Fibroblast of skin of left quadriceps (primary cell): ENCODE measurements at regions not wholly inside any gene's neighbourhood (a gene's known extent, or its start where the extent isn't known, plus 50 kb on each side); places are given as distances from the start of the nearest gene placed in this dataset.

ENCODE experiments used
- DNase-seq, 2 experiments: peaks; one replicate each; pipeline ENCODE4 v3.0.0-alpha.2; 2013; ENCODE audit warnings: low read depth in 2 of 2

- no peak for DNase-seq
These were observed 197.9 kb downstream of the OTOR start for GRCh38 chr20:16946097-16946496.

DNA sequence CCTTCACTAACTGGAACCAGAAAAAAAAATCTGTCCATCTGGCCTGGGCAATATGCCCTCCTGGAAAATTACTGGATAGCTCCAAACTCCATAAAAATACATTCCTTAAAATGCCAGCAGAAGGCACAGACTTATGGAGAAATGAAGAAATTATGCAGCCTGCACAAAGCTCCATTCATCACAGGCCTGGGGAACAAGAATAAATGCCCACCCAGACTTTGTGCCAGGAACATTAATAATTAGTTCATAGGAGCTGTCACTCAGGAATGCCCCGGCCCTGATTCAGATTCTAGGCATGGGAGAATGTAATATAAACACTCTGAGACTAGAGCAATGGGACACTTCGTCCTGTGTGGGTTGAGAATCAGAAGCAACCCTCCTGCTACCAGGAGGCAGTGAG lies 199.3 kb downstream of the OTOR start:
- DNase-seq = no peak

DNA sequence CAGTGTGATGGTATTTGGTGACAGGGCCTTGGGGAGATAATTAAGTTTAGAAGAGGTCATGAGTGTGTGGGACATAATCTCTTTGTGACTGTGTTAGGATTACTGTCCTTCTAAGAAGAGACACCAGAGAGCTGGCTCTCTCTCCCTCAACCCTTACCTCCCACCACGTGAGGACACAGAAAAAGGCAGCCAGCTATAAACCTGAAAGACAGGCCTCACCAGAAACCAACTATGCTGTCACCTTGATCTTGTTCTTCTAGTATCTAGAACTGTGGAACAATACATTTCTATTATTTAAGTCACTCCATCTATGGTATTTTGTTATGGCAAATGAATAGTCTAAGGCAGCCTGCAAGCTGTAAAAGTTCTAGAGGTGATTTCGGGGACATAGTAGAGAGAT lies 203.7 kb downstream of the OTOR start:
- no peak for DNase-seq

- DNase-seq = no peak
These were observed 204.8 kb downstream of the OTOR start for GRCh38 chr20:16952965-16953364.

DNA sequence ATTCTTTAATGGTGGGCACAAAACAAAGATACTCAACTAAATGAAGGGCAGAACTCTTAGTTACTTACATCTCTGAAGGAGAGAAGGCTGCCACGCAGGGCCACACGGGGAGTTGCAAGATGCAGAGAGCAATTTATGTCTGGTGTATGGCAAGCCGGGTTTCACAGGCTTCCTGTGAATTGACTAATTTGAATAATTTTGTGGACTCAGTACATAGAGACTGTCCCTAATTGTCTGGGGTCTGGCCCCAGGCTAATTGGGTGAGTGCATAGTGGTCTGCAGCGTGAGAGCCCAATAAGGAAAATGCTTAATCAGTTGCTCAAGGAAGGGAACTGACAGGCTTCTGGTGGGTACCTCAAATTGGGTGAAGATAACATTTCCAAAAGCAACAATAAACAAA lies 205.7 kb downstream of the OTOR start:
- DNase-seq = no peak

DNA sequence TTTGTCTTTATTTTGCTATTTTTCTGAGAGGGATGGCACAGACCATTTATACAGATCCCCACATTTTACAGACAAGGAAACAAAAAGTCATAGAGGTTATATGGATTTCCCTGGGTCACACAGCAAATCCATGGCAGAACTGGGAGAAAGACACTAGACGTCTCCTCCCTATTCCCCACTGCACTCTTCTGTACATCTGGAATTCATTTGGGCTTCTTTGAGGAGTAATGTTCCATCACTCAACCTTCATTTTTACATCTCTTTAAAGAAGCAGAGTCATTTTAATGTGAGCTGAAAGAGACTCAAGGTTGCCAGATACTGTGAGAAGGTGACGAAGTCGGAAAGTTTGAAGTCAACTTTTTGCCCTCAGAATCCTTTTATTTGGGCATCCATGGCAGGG lies 207.3 kb downstream of the OTOR start:
- DNase-seq = peak; percentile 8 to 13

DNA sequence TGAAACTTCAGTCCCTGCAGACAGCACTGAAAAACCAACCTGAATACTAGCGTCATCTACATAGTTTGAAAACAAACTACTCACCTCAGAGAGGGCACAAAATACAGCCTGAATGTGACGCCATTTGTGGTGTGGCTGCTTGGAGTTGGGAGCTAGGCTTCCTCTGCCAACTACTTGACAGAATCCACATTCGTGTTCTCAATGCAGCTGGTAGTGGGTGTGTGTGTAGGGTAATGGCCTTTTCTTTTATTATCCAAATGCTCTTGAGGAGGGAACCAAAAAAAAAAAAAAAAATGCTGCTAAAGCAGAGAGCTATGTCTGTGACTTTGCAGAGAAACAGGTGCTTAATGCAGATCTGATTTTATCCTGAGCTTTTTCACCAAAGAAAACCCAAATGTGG lies 207.8 kb downstream of the OTOR start:
- DNase-seq = no peak

DNA sequence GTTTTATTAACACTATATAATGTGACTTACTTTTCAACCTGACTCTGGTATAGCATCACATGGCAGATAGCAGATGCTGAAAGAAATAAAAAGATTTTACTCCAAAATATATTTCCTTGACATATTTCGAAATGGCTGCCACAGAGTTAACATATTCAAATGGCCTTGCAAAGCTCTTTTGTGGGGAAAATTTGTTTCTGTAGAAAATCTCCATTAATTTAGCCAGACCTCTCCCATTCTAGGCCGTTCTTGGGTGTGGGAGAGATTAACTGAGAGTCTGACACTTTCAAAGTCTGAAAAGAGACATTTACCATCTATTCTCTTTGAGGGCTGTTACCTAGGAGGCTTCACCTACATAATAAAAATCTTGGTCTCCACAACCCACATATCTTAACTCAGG lies 217.2 kb downstream of the OTOR start:
- no peak for DNase-seq

DNA sequence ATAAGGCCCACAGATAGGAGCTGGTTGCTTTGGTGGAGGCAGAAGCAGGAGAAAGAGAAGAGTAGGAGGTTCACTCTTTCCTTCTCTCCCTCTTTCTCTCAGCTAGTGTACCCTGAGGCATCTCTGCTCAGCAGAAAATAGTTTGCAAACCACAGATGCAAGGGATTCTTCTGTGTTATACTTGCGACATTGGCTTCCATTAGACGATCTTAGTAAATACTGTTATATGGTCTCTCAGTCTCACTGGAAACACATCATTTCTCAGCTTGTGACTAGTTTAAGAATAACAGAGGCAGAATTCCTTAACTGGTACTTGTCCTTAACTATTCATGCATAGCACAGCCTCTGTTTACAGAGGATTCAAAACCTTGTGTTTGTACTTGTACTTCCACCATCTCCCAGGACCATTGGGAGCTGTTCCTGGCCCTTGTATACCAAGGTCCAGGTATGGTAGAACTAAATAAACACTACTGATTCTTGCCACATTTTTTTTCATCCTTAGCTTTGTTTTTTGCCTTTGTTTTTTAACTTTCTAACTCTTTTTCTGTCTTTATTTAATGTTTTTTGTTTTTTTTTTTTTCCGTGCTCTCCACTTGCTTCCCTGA lies 218.2 kb downstream of the OTOR start:
- DNase-seq = no peak

DNA sequence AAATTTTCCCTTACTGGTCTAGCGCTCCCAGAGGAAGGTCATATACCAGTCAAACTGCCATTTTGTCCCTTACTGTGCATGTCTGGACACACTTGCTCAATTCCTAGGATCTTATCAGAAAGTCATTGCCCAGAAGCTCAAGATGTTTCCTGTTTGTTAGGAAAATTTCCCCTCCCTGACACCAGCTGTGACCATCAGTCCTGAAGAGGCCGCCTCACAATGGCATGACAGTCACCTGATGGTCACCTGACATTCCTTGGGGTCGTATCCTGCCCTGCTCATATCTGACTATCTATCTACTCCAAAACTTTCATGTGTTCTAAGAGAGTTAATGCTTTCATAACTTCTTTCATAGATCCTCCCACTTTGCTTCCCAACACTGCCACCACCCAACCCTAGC lies 219.9 kb downstream of the OTOR start:
- no peak for DNase-seq

DNA sequence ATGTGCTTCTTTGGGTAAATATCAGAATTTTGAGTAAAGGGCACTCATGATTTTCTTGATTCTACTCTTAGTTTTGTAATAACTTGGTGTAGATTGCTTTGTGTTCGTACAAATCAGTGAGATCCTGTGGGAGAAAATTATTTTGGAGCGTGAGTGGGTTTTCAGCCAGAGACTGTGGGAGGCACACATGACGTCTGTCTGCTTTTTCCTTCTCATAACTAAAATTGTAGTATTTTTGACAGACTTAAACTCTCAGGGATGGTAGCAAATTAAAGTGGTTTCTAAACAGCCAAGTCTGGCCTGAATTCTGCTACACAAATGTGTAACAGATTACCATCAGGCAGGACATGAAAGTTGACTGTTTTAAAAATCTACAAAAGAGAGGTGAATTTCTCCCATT lies 222.6 kb downstream of the OTOR start:
- no peak for DNase-seq

DNA sequence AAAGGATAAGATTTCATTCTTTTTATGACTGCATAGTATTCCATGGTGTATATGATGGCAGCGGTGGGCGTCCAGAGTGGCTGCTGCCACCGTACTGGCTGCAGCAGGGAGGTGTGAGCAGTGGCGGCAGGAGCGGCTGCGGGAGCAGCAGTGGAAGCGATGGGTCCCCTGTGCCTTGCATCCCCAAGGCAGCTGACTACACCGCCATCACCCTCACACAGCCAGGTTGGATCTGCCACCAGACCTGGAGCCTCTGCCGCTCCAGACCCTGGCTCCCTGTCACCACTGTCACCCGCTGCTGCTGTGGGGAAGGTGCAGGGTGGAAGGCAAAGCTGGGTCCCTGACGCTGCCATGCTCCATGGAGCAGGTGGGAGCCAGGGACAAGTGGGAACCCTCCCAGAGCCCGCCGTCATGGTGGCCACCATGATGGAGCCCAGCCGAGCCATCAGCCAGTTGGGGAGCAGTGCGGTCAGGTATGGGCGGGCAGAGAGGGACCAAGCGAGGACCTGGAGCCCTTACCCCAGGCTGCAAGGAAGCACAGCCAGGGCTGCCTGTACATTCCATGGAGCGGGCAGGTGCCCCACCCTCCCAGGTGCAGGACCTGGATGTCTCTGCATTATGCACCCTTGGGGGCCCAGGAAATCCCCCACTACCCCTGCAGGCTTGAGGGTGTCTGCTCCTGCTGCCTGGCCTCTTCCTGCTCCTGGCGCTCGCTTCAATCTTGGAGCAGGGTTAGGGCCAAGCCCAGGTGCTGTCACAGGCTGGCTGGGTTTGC lies 226.1 kb downstream of the OTOR start:
- DNase-seq = no peak

GRCh38 chr20:16974855-16975162 lies 226.7 kb downstream of the OTOR start:
- DNase-seq = no peak

GRCh38 chr20:16975682-16976081 lies 227.5 kb downstream of the OTOR start:
- DNase-seq = no peak

GRCh38 chr20:16978497-16978896 lies 230.3 kb downstream of the OTOR start:
- DNase-seq = no peak

DNA sequence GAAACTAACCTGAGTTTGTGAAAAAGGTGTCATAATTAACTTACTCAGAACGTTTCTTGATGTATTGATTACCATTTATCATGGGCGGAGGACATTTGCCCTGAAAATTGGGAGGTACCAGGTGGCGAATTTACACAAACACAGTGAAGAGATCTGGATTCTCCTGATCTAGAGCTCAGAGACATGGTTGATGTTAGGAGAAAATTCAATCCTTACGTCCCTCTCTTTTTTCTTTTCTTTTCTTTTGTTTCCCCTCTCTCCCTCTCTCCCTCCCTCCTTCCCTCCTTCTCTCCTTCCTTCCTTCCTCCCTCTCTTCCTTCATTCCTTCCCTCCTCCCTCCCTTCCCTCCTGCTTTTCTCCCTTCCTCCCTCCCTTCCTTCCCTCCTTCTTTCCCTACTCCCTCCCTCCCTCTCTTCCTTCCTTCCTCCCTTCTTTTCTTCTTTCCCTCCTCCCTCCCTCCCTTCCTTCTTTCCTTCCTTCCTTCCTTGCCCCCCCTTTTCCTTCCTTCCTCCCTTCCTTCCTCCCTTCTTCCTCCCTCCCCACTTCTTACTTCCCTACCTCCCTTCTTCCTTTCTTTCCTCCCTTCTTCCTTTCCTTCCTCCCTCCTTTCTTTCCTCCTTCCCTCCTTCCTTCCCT lies 234.1 kb downstream of the OTOR start:
- DNase-seq = no peak

DNA sequence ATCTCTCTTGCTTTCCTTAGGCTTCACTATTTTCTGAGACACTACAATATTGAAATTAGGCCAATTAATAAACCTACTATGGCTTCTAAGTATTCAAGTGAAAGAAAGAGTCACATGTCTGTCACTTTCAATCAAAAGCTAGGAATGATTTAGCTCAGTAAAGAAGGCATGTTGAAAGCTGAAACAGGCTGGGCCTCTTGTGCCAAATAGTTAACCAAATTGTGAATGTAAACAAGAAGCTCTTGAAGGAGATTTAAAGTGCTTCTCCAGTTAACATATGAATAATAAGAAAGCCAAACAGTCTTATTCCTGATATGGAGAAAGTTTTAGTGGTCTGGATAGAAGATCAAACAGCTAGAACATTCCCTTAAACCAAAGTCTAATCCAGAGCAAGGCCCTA lies 236.3 kb downstream of the OTOR start:
- no peak for DNase-seq

GRCh38 chr20:17003170-17003870 lies 223.5 kb upstream of the PCSK2 start:
- DNase-seq = no peak

DNA sequence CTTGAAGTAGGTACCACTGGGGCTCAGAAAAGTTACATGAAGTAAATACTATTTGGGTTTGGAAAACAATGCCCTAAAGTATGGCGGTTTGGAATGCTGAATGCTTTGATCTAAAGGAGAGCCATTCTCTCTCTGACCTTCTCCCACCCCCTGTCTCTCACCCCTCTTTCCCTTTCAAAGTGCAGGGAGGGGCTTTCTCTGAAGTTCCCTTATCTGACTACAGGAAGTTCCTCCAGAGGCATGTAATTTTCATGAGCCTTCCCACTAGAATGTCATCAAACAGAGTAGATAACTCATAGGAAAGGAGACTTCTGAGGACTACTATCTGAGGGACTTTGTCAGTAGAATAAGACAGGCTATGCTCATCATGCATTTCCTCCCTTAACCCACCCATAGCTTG lies 216.7 kb upstream of the PCSK2 start:
- DNase-seq = no peak

- no peak for DNase-seq
These were observed 214.2 kb upstream of the PCSK2 start for GRCh38 chr20:17012546-17013226.

- DNase-seq = no peak
These were observed 212.6 kb upstream of the PCSK2 start for GRCh38 chr20:17014217-17014616.

- no peak for DNase-seq
These were observed 212.0 kb upstream of the PCSK2 start for GRCh38 chr20:17014756-17015366.
